HL-60 (cell line): ENCODE measurements at regions not wholly inside any gene's neighbourhood (a gene's known extent, or its start where the extent isn't known, plus 50 kb on each side); places are given as distances from the start of the nearest gene placed in this dataset.

Experiments
- DNase-seq, 2 experiments: peaks; one replicate each; pipeline ENCODE4 v3.0.0-alpha.2; 2010 to 2020; ENCODE audit warnings: low read depth in 1 of 2, low spot score in 1 of 2
- H3K27ac ChIP-seq: fragments of 250-450 bp; sonication (Bioruptor Pico); replicated peaks from 2 replicates; pipeline ENCODE4 v1.5.1; 2020; ENCODE audit warnings: mild to moderate bottlenecking, moderate library complexity
- H3K27me3 ChIP-seq: fragments of 250-450 bp; sonication (Bioruptor Pico); 2 replicates; pipeline ENCODE4 v1.5.1; 2021; ENCODE audit warnings: mild to moderate bottlenecking, moderate library complexity; ENCODE audit not compliant: insufficient read depth, poor library complexity, severe bottlenecking
- H3K4me3 ChIP-seq: replicated peaks from 2 replicates; pipeline ENCODE4 v1.5.1; 2011; ENCODE audit warnings: mild to moderate bottlenecking, control low read depth, low read length; ENCODE audit not compliant: insufficient read depth
- GABPA ChIP-seq: IDR thresholded peaks from 2 replicates; pipeline ENCODE4 v1.6.1; 2012; ENCODE audit warnings: low read depth
- POLR2AphosphoS5 ChIP-seq: IDR thresholded peaks from 2 replicates; pipeline ENCODE4 v1.6.1; 2012; ENCODE audit warnings: low read depth
- SPI1 ChIP-seq: IDR thresholded peaks from 2 replicates; pipeline ENCODE4 v1.6.1; 2012; ENCODE audit warnings: low read depth, mild to moderate bottlenecking, borderline replicate concordance
- TF ChIP-seq, protein P1 (sequence below): IDR thresholded peaks from one replicate; pipeline ENCODE4 v1.5.1; 2011; ENCODE audit warnings: low read length, control low read depth, inconsistent platforms; ENCODE audit not compliant: insufficient read depth
- TF ChIP-seq, protein P2 (sequence below): IDR thresholded peaks from 2 replicates; pipeline ENCODE4 v1.6.1; 2012; ENCODE audit warnings: low read depth; ENCODE audit not compliant: insufficient replicate concordance

DNA sequence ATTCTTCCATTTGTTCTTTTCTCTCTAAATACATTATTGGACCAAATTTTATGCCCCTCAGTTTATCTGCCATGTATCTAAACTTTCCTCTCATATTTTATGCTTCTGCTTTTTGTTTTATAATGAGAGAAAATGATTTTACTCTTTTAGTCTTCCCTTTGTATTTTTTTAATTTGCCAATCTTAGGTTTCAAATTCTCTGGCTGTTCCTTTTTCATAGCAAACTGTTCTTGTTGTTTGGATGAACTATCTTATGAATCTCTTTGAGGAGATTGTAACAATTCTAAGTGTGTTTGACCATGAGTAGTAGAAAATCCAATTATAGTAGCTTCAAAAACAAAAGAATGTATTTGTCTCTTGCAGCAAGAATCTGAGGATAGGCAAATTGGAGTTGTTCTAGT, 290.5 kb downstream of the NDFIP2 start:
- TF ChIP-seq, protein P1, sequence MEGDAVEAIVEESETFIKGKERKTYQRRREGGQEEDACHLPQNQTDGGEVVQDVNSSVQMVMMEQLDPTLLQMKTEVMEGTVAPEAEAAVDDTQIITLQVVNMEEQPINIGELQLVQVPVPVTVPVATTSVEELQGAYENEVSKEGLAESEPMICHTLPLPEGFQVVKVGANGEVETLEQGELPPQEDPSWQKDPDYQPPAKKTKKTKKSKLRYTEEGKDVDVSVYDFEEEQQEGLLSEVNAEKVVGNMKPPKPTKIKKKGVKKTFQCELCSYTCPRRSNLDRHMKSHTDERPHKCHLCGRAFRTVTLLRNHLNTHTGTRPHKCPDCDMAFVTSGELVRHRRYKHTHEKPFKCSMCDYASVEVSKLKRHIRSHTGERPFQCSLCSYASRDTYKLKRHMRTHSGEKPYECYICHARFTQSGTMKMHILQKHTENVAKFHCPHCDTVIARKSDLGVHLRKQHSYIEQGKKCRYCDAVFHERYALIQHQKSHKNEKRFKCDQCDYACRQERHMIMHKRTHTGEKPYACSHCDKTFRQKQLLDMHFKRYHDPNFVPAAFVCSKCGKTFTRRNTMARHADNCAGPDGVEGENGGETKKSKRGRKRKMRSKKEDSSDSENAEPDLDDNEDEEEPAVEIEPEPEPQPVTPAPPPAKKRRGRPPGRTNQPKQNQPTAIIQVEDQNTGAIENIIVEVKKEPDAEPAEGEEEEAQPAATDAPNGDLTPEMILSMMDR, result no peak
- TF ChIP-seq GABPA, result no peak
- TF ChIP-seq SPI1, result no peak
- TF ChIP-seq, protein P2, sequence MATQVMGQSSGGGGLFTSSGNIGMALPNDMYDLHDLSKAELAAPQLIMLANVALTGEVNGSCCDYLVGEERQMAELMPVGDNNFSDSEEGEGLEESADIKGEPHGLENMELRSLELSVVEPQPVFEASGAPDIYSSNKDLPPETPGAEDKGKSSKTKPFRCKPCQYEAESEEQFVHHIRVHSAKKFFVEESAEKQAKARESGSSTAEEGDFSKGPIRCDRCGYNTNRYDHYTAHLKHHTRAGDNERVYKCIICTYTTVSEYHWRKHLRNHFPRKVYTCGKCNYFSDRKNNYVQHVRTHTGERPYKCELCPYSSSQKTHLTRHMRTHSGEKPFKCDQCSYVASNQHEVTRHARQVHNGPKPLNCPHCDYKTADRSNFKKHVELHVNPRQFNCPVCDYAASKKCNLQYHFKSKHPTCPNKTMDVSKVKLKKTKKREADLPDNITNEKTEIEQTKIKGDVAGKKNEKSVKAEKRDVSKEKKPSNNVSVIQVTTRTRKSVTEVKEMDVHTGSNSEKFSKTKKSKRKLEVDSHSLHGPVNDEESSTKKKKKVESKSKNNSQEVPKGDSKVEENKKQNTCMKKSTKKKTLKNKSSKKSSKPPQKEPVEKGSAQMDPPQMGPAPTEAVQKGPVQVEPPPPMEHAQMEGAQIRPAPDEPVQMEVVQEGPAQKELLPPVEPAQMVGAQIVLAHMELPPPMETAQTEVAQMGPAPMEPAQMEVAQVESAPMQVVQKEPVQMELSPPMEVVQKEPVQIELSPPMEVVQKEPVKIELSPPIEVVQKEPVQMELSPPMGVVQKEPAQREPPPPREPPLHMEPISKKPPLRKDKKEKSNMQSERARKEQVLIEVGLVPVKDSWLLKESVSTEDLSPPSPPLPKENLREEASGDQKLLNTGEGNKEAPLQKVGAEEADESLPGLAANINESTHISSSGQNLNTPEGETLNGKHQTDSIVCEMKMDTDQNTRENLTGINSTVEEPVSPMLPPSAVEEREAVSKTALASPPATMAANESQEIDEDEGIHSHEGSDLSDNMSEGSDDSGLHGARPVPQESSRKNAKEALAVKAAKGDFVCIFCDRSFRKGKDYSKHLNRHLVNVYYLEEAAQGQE, result no peak
- no peak for TF ChIP-seq POLR2AphosphoS5
- no peak overlapping the region for H3K27ac ChIP-seq
- H3K4me3 ChIP-seq, result no peak overlapping the region
- DNase-seq, result no peak
- H3K27me3 ChIP-seq, result no peaks in the 10 kb centered on the region

DNA sequence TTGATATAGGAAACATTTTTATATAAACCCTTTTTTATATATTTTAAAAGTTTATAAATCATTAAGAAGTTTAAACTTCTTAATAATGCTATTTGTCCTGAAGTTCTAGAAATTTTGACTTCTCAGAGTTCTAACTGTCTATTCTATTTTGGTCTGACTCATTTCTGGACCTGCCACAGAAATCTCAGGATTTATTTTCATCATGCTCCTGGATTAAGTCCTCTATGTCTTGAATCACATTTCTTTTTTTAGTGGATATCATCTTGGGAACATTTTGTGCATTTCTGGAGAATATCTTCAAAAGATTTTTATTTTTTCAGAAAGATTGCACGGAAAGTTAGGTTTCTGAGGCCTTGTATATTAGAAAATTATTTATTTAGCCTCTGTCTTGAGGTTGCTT, 289.1 kb downstream of the NDFIP2 start:
- Histone ChIP-seq H3K27me3 (no peaks in the 10 kb centered on the region), H3K4me3 (no peak overlapping the region), H3K27ac (no peak overlapping the region)
- DNase-seq, result no peak
- TF ChIP-seq POLR2AphosphoS5 (no peak), SPI1 (no peak)
- TF ChIP-seq, protein P2, result no peak

DNA sequence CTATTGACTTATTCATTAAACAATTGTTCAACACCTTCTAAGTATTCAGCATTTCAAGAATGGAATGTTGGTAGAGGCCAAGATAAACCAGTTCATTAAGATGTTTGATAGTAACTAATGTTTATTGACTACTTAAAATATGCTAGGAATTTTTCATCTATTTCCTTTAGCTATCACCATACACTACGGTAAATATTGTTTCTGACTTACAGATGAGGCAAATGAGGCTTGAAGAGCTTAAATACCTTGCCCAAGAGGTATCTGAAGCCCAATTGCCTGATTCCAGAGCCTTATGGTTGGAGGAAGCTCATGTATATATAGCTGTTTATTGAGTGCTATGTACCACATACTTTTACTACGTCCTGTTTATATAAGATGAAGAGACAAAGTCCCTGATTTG, 286.2 kb downstream of the NDFIP2 start:
- TF ChIP-seq, protein P2, result no peak
- TF ChIP-seq, protein P1, result no peak
- TF ChIP-seq GABPA, result no peak
- TF ChIP-seq SPI1, result no peak
- no peak for TF ChIP-seq POLR2AphosphoS5
- H3K27ac ChIP-seq, result no peak overlapping the region
- H3K4me3 ChIP-seq, result no peak overlapping the region
- DNase-seq, result no peak
- no peaks in the 10 kb centered on the region for H3K27me3 ChIP-seq

DNA sequence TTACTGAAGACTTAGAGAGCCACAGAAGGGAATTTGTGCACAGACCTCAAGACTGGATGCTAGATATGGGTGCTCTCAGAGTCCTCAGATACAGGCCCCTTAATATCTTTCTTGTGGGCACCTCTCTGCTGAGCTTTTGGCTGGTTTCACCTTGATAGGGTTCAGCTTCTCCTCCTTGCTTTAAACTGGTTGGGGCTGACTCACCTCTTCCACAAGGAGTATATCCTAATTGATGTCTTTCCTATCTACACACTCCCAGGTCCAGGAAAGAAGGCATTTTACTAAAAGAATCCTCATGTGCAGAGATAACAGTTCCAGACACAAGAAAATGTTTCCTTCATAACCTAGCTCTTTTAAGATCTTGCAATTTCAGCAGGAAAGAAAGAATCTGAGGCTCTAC, 284.4 kb downstream of the NDFIP2 start:
- Histone ChIP-seq H3K4me3 (no peak overlapping the region), H3K27me3 (no peaks in the 10 kb centered on the region), H3K27ac (no peak overlapping the region)
- TF ChIP-seq GABPA, result no peak
- no peak for TF ChIP-seq POLR2AphosphoS5
- TF ChIP-seq, protein P2, result no peak
- no peak for TF ChIP-seq SPI1
- TF ChIP-seq, protein P1, result no peak
- DNase-seq, result no peak
